IMR-90 (cell line): ENCODE measurements at regions not wholly inside any gene's neighbourhood (a gene's known extent, or its start where the extent isn't known, plus 50 kb on each side); places are given as distances from the start of the nearest gene placed in this dataset.

Experiments
- ATAC-seq: fragments of 200-7000 bp; cut with Tn5 transposase; 2 replicates; pipeline ENCODE4 v1.9.1; 2020; ENCODE audit warnings: low read depth, mild to moderate bottlenecking, moderate library complexity
- BruUV-seq: library from RNA; stranded (reverse); fragments of 400-500 nt; replicated peaks from 2 replicates; lab custom pipeline; 2021; lab: Mats Ljungman, UMichigan
- CTCF ChIA-PET: fragments of 300-600 bp; formaldehyde crosslinking; extraction: SDS; loops from one replicate; lab custom pipeline; 2021; ENCODE audit warnings: antibody characterized with exemption; lab: Yijun Ruan, JAX
- POLR2A ChIA-PET: fragments of 300-600 bp; sonication (Branson Sonifier 250); formaldehyde crosslinking; loops from one replicate; lab custom pipeline; 2022; ENCODE audit warnings: antibody characterized with exemption; ENCODE audit not compliant: unreplicated experiment; lab: Charles Lee
- DNase-seq: peaks from one replicate; pipeline ENCODE4 v3.0.0; 2013
- H2AFZ ChIP-seq: replicated peaks from 2 replicates; pipeline ENCODE3; 2013; ENCODE audit warnings: low read length, mild to moderate bottlenecking; ENCODE audit not compliant: poor library complexity
- H2AK5ac ChIP-seq: 2 replicates; pipeline ENCODE4 v1.6.1; 2013; ENCODE audit warnings: low read depth, low read length, inconsistent platforms
- H2AK9ac ChIP-seq: replicated peaks from 2 replicates; pipeline ENCODE3; 2013; ENCODE audit warnings: mild to moderate bottlenecking, low read depth, low read length, moderate library complexity; ENCODE audit not compliant: poor library complexity
- H2BK120ac ChIP-seq: 2 replicates; pipeline ENCODE4 v1.6.1; 2013; ENCODE audit warnings: low read depth, low read length, inconsistent platforms
- H2BK15ac ChIP-seq: 3 replicates; pipeline ENCODE4 v1.6.1; 2013; ENCODE audit warnings: low read depth, low read length, inconsistent platforms
- H2BK20ac ChIP-seq: 2 replicates; pipeline ENCODE4 v1.6.1; 2013; ENCODE audit warnings: low read depth, mild to moderate bottlenecking, inconsistent platforms, low read length, moderate library complexity
- H2BK5ac ChIP-seq: 2 replicates; pipeline ENCODE4 v1.6.1; 2013; ENCODE audit warnings: mild to moderate bottlenecking, low read depth, low read length, inconsistent platforms; ENCODE audit not compliant: poor library complexity, severe bottlenecking
- H3K14ac ChIP-seq: replicated peaks from 2 replicates; pipeline ENCODE4 v1.6.1; 2013; ENCODE audit warnings: low read depth, low read length, inconsistent platforms
- H3K18ac ChIP-seq: 2 replicates; pipeline ENCODE4 v1.6.1; 2013; ENCODE audit warnings: low read depth, low read length, control low read depth
- H3K23ac ChIP-seq: 2 replicates; pipeline ENCODE4 v1.6.1; 2013; ENCODE audit warnings: low read depth, low read length, inconsistent platforms
- H3K27ac ChIP-seq: 2 replicates; pipeline ENCODE4 v1.5.1; 2013; ENCODE audit warnings: mild to moderate bottlenecking, control low read depth, low read length; ENCODE audit not compliant: insufficient read depth
- H3K27me3 ChIP-seq: 2 replicates; pipeline ENCODE4 v1.6.1; 2013; ENCODE audit warnings: low read length; ENCODE audit not compliant: control insufficient read depth, insufficient read depth
- H3K36me3 ChIP-seq: 2 replicates; pipeline ENCODE4 v1.6.1; 2013; ENCODE audit warnings: low read length, mixed read lengths; ENCODE audit not compliant: control insufficient read depth, insufficient read depth
- H3K4ac ChIP-seq: 2 replicates; pipeline ENCODE4 v1.6.1; 2013; ENCODE audit warnings: low read depth, low read length, inconsistent platforms
- H3K4me1 ChIP-seq: 2 replicates; pipeline ENCODE4 v1.6.1; 2013; ENCODE audit warnings: low read length, mixed read lengths; ENCODE audit not compliant: control insufficient read depth, insufficient read depth
- H3K4me2 ChIP-seq: 2 replicates; pipeline ENCODE4 v1.6.1; 2013; ENCODE audit warnings: low read depth, mild to moderate bottlenecking, control low read depth, low read length, moderate library complexity
- H3K4me3 ChIP-seq: 2 replicates; pipeline ENCODE4 v1.5.1; 2013; ENCODE audit warnings: low read depth, mild to moderate bottlenecking, control low read depth, low read length, moderate library complexity; ENCODE audit not compliant: insufficient read depth
- H3K56ac ChIP-seq: 2 replicates; pipeline ENCODE4 v1.6.1; 2013; ENCODE audit warnings: low read length, inconsistent platforms; ENCODE audit not compliant: insufficient read depth; ENCODE audit errors: extremely low read depth
- H3K79me1 ChIP-seq, 2 experiments: 2 replicates each; pipeline ENCODE4 v1.6.1; 2013; ENCODE audit warnings: low read length in 2 of 2, inconsistent platforms in 1 of 2, low read depth in 1 of 2
- H3K9ac ChIP-seq: 2 replicates; pipeline ENCODE4 v1.6.1; 2013; ENCODE audit warnings: low read depth, low read length, control low read depth
- H3K9me1 ChIP-seq: 2 replicates; pipeline ENCODE4 v1.6.1; 2013; ENCODE audit warnings: low read length, inconsistent platforms; ENCODE audit not compliant: insufficient read depth
- H3K9me3 ChIP-seq: 2 replicates; pipeline ENCODE4 v1.6.1; 2013; ENCODE audit warnings: low read length; ENCODE audit not compliant: control insufficient read depth, insufficient read depth
- H4K20me1 ChIP-seq: 2 replicates; pipeline ENCODE4 v1.6.1; 2013; ENCODE audit warnings: low read length, inconsistent platforms; ENCODE audit not compliant: insufficient read depth
- H4K5ac ChIP-seq: 2 replicates; pipeline ENCODE4 v1.6.1; 2013; ENCODE audit warnings: mild to moderate bottlenecking, low read depth, low read length, control low read depth
- H4K8ac ChIP-seq, 2 experiments: 2 replicates each; pipeline ENCODE4 v1.6.1; 2013; ENCODE audit warnings: low read depth in 2 of 2, low read length in 2 of 2, control low read depth in 1 of 2, inconsistent platforms in 1 of 2
- H4K91ac ChIP-seq: 2 replicates; pipeline ENCODE4 v1.6.1; 2013; ENCODE audit warnings: low read depth, low read length, inconsistent platforms; ENCODE audit not compliant: insufficient read depth
- CEBPB ChIP-seq: IDR thresholded peaks from 2 replicates; pipeline ENCODE4 v1.6.1; 2012; ENCODE audit warnings: low read depth, low read length, improper control_type of control experiment
- CHD1 ChIP-seq: IDR thresholded peaks from 2 replicates; pipeline ENCODE4 v1.6.1; 2012; ENCODE audit warnings: low read depth, low read length, improper control_type of control experiment
- CTCF ChIP-seq: conservative IDR thresholded peaks from 2 replicates; pipeline ENCODE4 v1.5.1; 2012; ENCODE audit warnings: mild to moderate bottlenecking, low read depth, low read length, improper control_type of control experiment
- FOS ChIP-seq: fragments of 150-350 bp; IDR thresholded peaks from 2 replicates; pipeline ENCODE4 v1.6.1; 2016; ENCODE audit warnings: low read depth, low read length
- MAFK ChIP-seq: IDR thresholded peaks from 2 replicates; pipeline ENCODE4 v1.6.1; 2012; ENCODE audit warnings: low read depth, low read length, improper control_type of control experiment
- MAZ ChIP-seq: IDR thresholded peaks from 2 replicates; pipeline ENCODE4 v1.6.1; 2012; ENCODE audit warnings: low read depth, mild to moderate bottlenecking, low read length, improper control_type of control experiment, moderate library complexity, borderline replicate concordance
- NFE2L2 ChIP-seq: fragments of 150-350 bp; IDR thresholded peaks from 2 replicates; pipeline ENCODE4 v1.6.1; 2016; ENCODE audit warnings: low read depth, mild to moderate bottlenecking, low read length
- RAD21 ChIP-seq: IDR thresholded peaks from 2 replicates; pipeline ENCODE4 v1.6.1; 2012; ENCODE audit warnings: low read length, improper control_type of control experiment
- RCOR1 ChIP-seq: IDR thresholded peaks from 2 replicates; pipeline ENCODE4 v1.6.1; 2012; ENCODE audit warnings: mild to moderate bottlenecking, low read length, improper control_type of control experiment; ENCODE audit not compliant: insufficient replicate concordance
- RFX5 ChIP-seq: IDR thresholded peaks from 2 replicates; pipeline ENCODE4 v1.8.0; 2012; ENCODE audit warnings: low read depth, mild to moderate bottlenecking, low read length, moderate library complexity
- SMC3 ChIP-seq: fragments of 150-350 bp; IDR thresholded peaks from 2 replicates; pipeline ENCODE4 v1.6.1; 2016; ENCODE audit warnings: low read depth, mild to moderate bottlenecking, antibody characterized with exemption, low read length, moderate library complexity
- dilution Hi-C: fragments of 300-500 bp; cut with HindIII; formaldehyde crosslinking; loops from one replicate; pipeline ENCODE4 v1.14.3; 2018; ENCODE audit warnings: low sequenced_read_pairs; ENCODE audit not compliant: unreplicated experiment
- in situ Hi-C: fragments of 300-500 bp; cut with MboI; formaldehyde crosslinking; loops from 3 replicates; pipeline ENCODE4 v1.14.3; 2019; ENCODE audit warnings: low sequenced_read_pairs, inconsistent platforms, mixed read lengths
- intact Hi-C: fragments of 100-400 bp; cut with micrococcal nuclease; formaldehyde crosslinking; loops from 2 replicates; pipeline ENCODE4 v1.10.0; 2022

GRCh38 chr3:110344487-110344886, 727.1 kb upstream of the NECTIN3 start:
- Histone ChIP-seq H2BK120ac (peak overlapping the region; percentile 77), H2BK15ac (peak overlapping the region; percentile 24; the same call in 1 of the 3 replicates), H3K27ac (no peak overlapping the region), H3K23ac (peak overlapping the region; percentile 39), H4K8ac (peak overlapping the region; percentile 18 to 57; a peak in 2 of 4 replicates), H3K56ac (peak overlapping the region; percentile 30; the same call in 1 of the 2 replicates), H4K5ac (peak overlapping the region; percentile 44; the same call in 1 of the 2 replicates), H3K9ac (no peak overlapping the region), H2BK20ac (peak overlapping the region; percentile 58), H3K4me3 (no peak overlapping the region), H2AK9ac (no peak overlapping the region), H3K4me2 (peak overlapping the region; percentile 28; the same call in 1 of the 2 replicates), H3K4ac (peak overlapping the region; percentile 85; the same call in 1 of the 2 replicates), H4K20me1 (no peaks in the 10 kb centered on the region), H3K36me3 (no peaks in the 10 kb centered on the region), H2AFZ (no peak overlapping the region), H3K27me3 (no peaks in the 10 kb centered on the region), H3K14ac (peak overlapping the region; percentile 24), H2AK5ac (peak overlapping the region; percentile 70; the same call in 1 of the 2 replicates), H3K9me1 (peaks cover 3% of the 10 kb centered on the region), H2BK5ac (peak overlapping the region; percentile 75), H3K4me1 (peaks cover 6% of the 10 kb centered on the region; the same call in 1 of the 2 replicates), H3K18ac (peak overlapping the region; percentile 95; the same call in 1 of the 2 replicates), H3K79me1 (no peaks in the 10 kb centered on the region), H3K9me3 (no peaks in the 10 kb centered on the region), H4K91ac (peak overlapping the region; percentile 40; the same call in 1 of the 2 replicates)
- ATAC-seq (no peak), DNase-seq (no peak)
- in situ Hi-C loops (no loop called here), intact Hi-C loops (loop anchor here (5.0 kb wide), 1 partner anchor 78 kb away; no protein-coding TSS in a partner anchor), dilution Hi-C loops (no loop called here)
- CTCF ChIA-PET, result no interaction called here
- POLR2A ChIA-PET, result no interaction called here
- TF ChIP-seq SMC3, result no peak
- no peak for TF ChIP-seq FOS
- TF ChIP-seq CTCF, result no peak
- no peak for TF ChIP-seq RFX5
- no peak for TF ChIP-seq RAD21
- TF ChIP-seq NFE2L2, result no peak
- no peak for TF ChIP-seq RCOR1
- TF ChIP-seq MAZ, result no peak
- no peak for TF ChIP-seq CEBPB
- no peak for TF ChIP-seq MAFK
- TF ChIP-seq CHD1, result no peak
- BruUV-seq, result no TSS peak
